Nephron progenitor cell (in vitro differentiated cells): ENCODE measurements at regions not wholly inside any gene's neighbourhood (a gene's known extent, or its start where the extent isn't known, plus 50 kb on each side); places are given as distances from the start of the nearest gene placed in this dataset.

Experiments used
- DNase-seq: peaks from one replicate; pipeline ENCODE4 v3.0.0; 2021
- H3K27ac Mint-ChIP-seq: 2 replicates; pipeline ENCODE4 v1.8.0; 2021; ENCODE audit warnings: mild to moderate bottlenecking, moderate library complexity, mixed read lengths
- H3K27me3 Mint-ChIP-seq: 2 replicates; pipeline ENCODE4 v1.8.0; 2021; ENCODE audit warnings: mild to moderate bottlenecking, low read depth, mixed read lengths; ENCODE audit not compliant: poor library complexity
- H3K36me3 Mint-ChIP-seq: 2 replicates; pipeline ENCODE4 v1.8.0; 2021; ENCODE audit warnings: low read depth, mixed read lengths
- H3K4me1 Mint-ChIP-seq: 2 replicates; pipeline ENCODE4 v1.8.0; 2021; ENCODE audit warnings: mixed read lengths
- H3K4me3 Mint-ChIP-seq: 2 replicates; pipeline ENCODE4 v1.8.0; 2021; ENCODE audit warnings: mild to moderate bottlenecking, moderate library complexity, mixed read lengths
- H3K9me3 Mint-ChIP-seq: 2 replicates; pipeline ENCODE4 v1.8.0; 2021; ENCODE audit warnings: mild to moderate bottlenecking, moderate library complexity, mixed read lengths
- CTCF ChIP-seq: fragments of 200-600 bp; sonication (generic); IDR thresholded peaks from 2 replicates; pipeline ENCODE4 v1.5.0; 2021; ENCODE audit warnings: antibody characterized with exemption

GRCh38 chr6:14202947-14203346, 85.4 kb downstream of the CD83 start:
- peaks cover 8% of the 10 kb centered on the region for H3K27me3 Mint-ChIP-seq
- no peak for TF ChIP-seq CTCF
- peaks cover 18% of the 10 kb centered on the region for H3K9me3 Mint-ChIP-seq
- H3K36me3 Mint-ChIP-seq, result peaks cover 12% of the 10 kb centered on the region
- H3K4me3 Mint-ChIP-seq, result no peak overlapping the region
- H3K27ac Mint-ChIP-seq, result no peak overlapping the region
- no peak for DNase-seq
- peaks cover 27% of the 10 kb centered on the region for H3K4me1 Mint-ChIP-seq

GRCh38 chr6:14206391-14206790, 88.8 kb downstream of the CD83 start:
- DNase-seq, result no peak
- Mint-ChIP-seq H3K4me3 (no peak overlapping the region), H3K4me1 (peaks cover 55% of the 10 kb centered on the region), H3K27ac (no peak overlapping the region), H3K27me3 (peaks cover 8% of the 10 kb centered on the region), H3K9me3 (no peaks in the 10 kb centered on the region), H3K36me3 (no peaks in the 10 kb centered on the region)
- TF ChIP-seq CTCF, result no peak

- H3K4me3 Mint-ChIP-seq, result no peak overlapping the region
- H3K9me3 Mint-ChIP-seq, result no peaks in the 10 kb centered on the region
- peak overlapping the region; percentile 96 for H3K27ac Mint-ChIP-seq
- no peaks in the 10 kb centered on the region for H3K36me3 Mint-ChIP-seq
- TF ChIP-seq CTCF, result no peak
- H3K4me1 Mint-ChIP-seq, result peaks cover 65% of the 10 kb centered on the region
- H3K27me3 Mint-ChIP-seq, result peaks cover 8% of the 10 kb centered on the region
- DNase-seq, result no peak
These were observed 89.9 kb downstream of the CD83 start for GRCh38 chr6:14207448-14207847.

GRCh38 chr6:14209000-14209399, 91.4 kb downstream of the CD83 start:
- no peaks in the 10 kb centered on the region for H3K36me3 Mint-ChIP-seq
- H3K4me1 Mint-ChIP-seq, result peaks cover 67% of the 10 kb centered on the region
- peak overlapping the region; percentile 37 for H3K4me3 Mint-ChIP-seq
- TF ChIP-seq CTCF, result no peak
- H3K9me3 Mint-ChIP-seq, result peaks cover 4% of the 10 kb centered on the region
- no peak for DNase-seq
- peaks cover 13% of the 10 kb centered on the region for H3K27me3 Mint-ChIP-seq
- H3K27ac Mint-ChIP-seq, result no peak overlapping the region

- DNase-seq, result no peak
- Mint-ChIP-seq H3K27me3 (peaks cover 13% of the 10 kb centered on the region), H3K4me1 (peaks cover 62% of the 10 kb centered on the region), H3K36me3 (no peaks in the 10 kb centered on the region), H3K4me3 (peak overlapping the region; percentile 76), H3K27ac (no peak overlapping the region), H3K9me3 (peaks cover 4% of the 10 kb centered on the region)
- TF ChIP-seq CTCF, result no peak
These were observed 92.5 kb downstream of the CD83 start for GRCh38 chr6:14210077-14210476.

GRCh38 chr6:14210663-14211561, 93.3 kb downstream of the CD83 start:
- TF ChIP-seq CTCF, result peak; percentile 34
- Mint-ChIP-seq H3K4me1 (peaks cover 60% of the 10 kb centered on the region), H3K4me3 (peak overlapping the region; percentile 82), H3K9me3 (peaks cover 4% of the 10 kb centered on the region), H3K36me3 (no peaks in the 10 kb centered on the region), H3K27ac (no peak overlapping the region), H3K27me3 (peaks cover 13% of the 10 kb centered on the region)
- peak; percentile 94 for DNase-seq
